ENCODE measurements at regions not wholly inside any gene's neighbourhood (a gene's known extent, or its start where the extent isn't known, plus 50 kb on each side); places are given as distances from the start of the nearest gene placed in this dataset.

- DNase-seq (ENCODE audit: extremely low spot score, unreplicated experiment) = no peak
- no peaks in the 10 kb centered on the region for H3K4me1 Mint-ChIP-seq (ENCODE audit: unreplicated experiment)
- H3K4me3 Mint-ChIP-seq (ENCODE audit: unreplicated experiment) = no peak overlapping the region
- H3K27ac Mint-ChIP-seq (ENCODE audit: unreplicated experiment) = no peak overlapping the region
- H3K36me3 Mint-ChIP-seq (ENCODE audit: unreplicated experiment) = no peaks in the 10 kb centered on the region
- H3K9me3 Mint-ChIP-seq (ENCODE audit: unreplicated experiment) = peaks cover 19% of the 10 kb centered on the region
- no peak for TF ChIP-seq CTCF (IDR thresholded peaks at IDR 0.05)
- H3K27me3 Mint-ChIP-seq (ENCODE audit: unreplicated experiment) = no peaks in the 10 kb centered on the region
These were observed 82.9 kb downstream of the ZNF737 start for GRCh38 chr19:20482721-20483120.

- H3K9me3 Mint-ChIP-seq (ENCODE audit: unreplicated experiment) = peaks cover 24% of the 10 kb centered on the region
- no peak for TF ChIP-seq CTCF (IDR thresholded peaks at IDR 0.05)
- H3K4me3 Mint-ChIP-seq (ENCODE audit: unreplicated experiment) = no peak overlapping the region
- H3K36me3 Mint-ChIP-seq (ENCODE audit: unreplicated experiment) = no peaks in the 10 kb centered on the region
- H3K27ac Mint-ChIP-seq (ENCODE audit: unreplicated experiment) = no peak overlapping the region
- H3K27me3 Mint-ChIP-seq (ENCODE audit: unreplicated experiment) = no peaks in the 10 kb centered on the region
- DNase-seq (ENCODE audit: extremely low spot score, unreplicated experiment) = no peak
- no peaks in the 10 kb centered on the region for H3K4me1 Mint-ChIP-seq (ENCODE audit: unreplicated experiment)
These were observed 83.8 kb downstream of the ZNF737 start for GRCh38 chr19:20481736-20482135.

GRCh38 chr19:20479483-20479882, 86.1 kb downstream of the ZNF737 start:
- H3K4me1 Mint-ChIP-seq (ENCODE audit: unreplicated experiment) = no peaks in the 10 kb centered on the region
- H3K9me3 Mint-ChIP-seq (ENCODE audit: unreplicated experiment) = peaks cover 34% of the 10 kb centered on the region
- no peak for DNase-seq (ENCODE audit: extremely low spot score, unreplicated experiment)
- no peak overlapping the region for H3K4me3 Mint-ChIP-seq (ENCODE audit: unreplicated experiment)
- no peak for TF ChIP-seq CTCF (IDR thresholded peaks at IDR 0.05)
- no peaks in the 10 kb centered on the region for H3K27me3 Mint-ChIP-seq (ENCODE audit: unreplicated experiment)
- H3K36me3 Mint-ChIP-seq (ENCODE audit: unreplicated experiment) = no peaks in the 10 kb centered on the region
- H3K27ac Mint-ChIP-seq (ENCODE audit: unreplicated experiment) = no peak overlapping the region

GRCh38 chr19:20478936-20479335, 86.6 kb downstream of the ZNF737 start:
- TF ChIP-seq CTCF (IDR thresholded peaks at IDR 0.05) = no peak
- DNase-seq (ENCODE audit: extremely low spot score, unreplicated experiment) = no peak
- H3K9me3 Mint-ChIP-seq (ENCODE audit: unreplicated experiment) = peaks cover 34% of the 10 kb centered on the region
- H3K4me1 Mint-ChIP-seq (ENCODE audit: unreplicated experiment) = no peaks in the 10 kb centered on the region
- no peaks in the 10 kb centered on the region for H3K36me3 Mint-ChIP-seq (ENCODE audit: unreplicated experiment)
- no peaks in the 10 kb centered on the region for H3K27me3 Mint-ChIP-seq (ENCODE audit: unreplicated experiment)
- H3K27ac Mint-ChIP-seq (ENCODE audit: unreplicated experiment) = no peak overlapping the region
- H3K4me3 Mint-ChIP-seq (ENCODE audit: unreplicated experiment) = no peak overlapping the region

GRCh38 chr19:20472854-20473253, 92.7 kb downstream of the ZNF737 start:
- Mint-ChIP-seq H3K27ac (ENCODE audit: unreplicated experiment) (no peak overlapping the region), H3K9me3 (ENCODE audit: unreplicated experiment) (peaks cover 40% of the 10 kb centered on the region), H3K4me1 (ENCODE audit: unreplicated experiment) (no peaks in the 10 kb centered on the region), H3K27me3 (ENCODE audit: unreplicated experiment) (no peaks in the 10 kb centered on the region), H3K36me3 (ENCODE audit: unreplicated experiment) (no peaks in the 10 kb centered on the region), H3K4me3 (ENCODE audit: unreplicated experiment) (no peak overlapping the region)
- no peak for TF ChIP-seq CTCF (IDR thresholded peaks at IDR 0.05)
- DNase-seq (ENCODE audit: extremely low spot score, unreplicated experiment) = no peak

All from osteocyte (in vitro differentiated cells).